IMR-90 (cell line): ENCODE measurements at regions not wholly inside any gene's neighbourhood (a gene's known extent, or its start where the extent isn't known, plus 50 kb on each side); places are given as distances from the start of the nearest gene placed in this dataset.

Source experiments
- CEBPB ChIP-seq: IDR thresholded peaks from 2 replicates; pipeline ENCODE4 v1.6.1; 2012; ENCODE audit warnings: low read depth, low read length, improper control_type of control experiment
- CTCF ChIP-seq: conservative IDR thresholded peaks from 2 replicates; pipeline ENCODE4 v1.5.1; 2012; ENCODE audit warnings: mild to moderate bottlenecking, low read depth, low read length, improper control_type of control experiment
- MAFK ChIP-seq: IDR thresholded peaks from 2 replicates; pipeline ENCODE4 v1.6.1; 2012; ENCODE audit warnings: low read depth, low read length, improper control_type of control experiment
- POLR2A ChIP-seq: IDR thresholded peaks from 2 replicates; pipeline ENCODE4 v1.6.1; 2012; ENCODE audit warnings: mild to moderate bottlenecking, low read depth, low read length
- RAD21 ChIP-seq: IDR thresholded peaks from 2 replicates; pipeline ENCODE4 v1.6.1; 2012; ENCODE audit warnings: low read length, improper control_type of control experiment
- RCOR1 ChIP-seq: IDR thresholded peaks from 2 replicates; pipeline ENCODE4 v1.6.1; 2012; ENCODE audit warnings: mild to moderate bottlenecking, low read length, improper control_type of control experiment; ENCODE audit not compliant: insufficient replicate concordance
- RFX5 ChIP-seq: IDR thresholded peaks from 2 replicates; pipeline ENCODE4 v1.8.0; 2012; ENCODE audit warnings: low read depth, mild to moderate bottlenecking, low read length, moderate library complexity
- SMC3 ChIP-seq: fragments of 150-350 bp; IDR thresholded peaks from 2 replicates; pipeline ENCODE4 v1.6.1; 2016; ENCODE audit warnings: low read depth, mild to moderate bottlenecking, antibody characterized with exemption, low read length, moderate library complexity

GRCh38 chr12:105464406-105464805, 133.9 kb downstream of the C12orf75 start:
- TF ChIP-seq SMC3 = no peak
- no peak for TF ChIP-seq CTCF
- TF ChIP-seq POLR2A = no peak
- TF ChIP-seq RAD21 = no peak
- no peak for TF ChIP-seq RFX5
- TF ChIP-seq RCOR1 = no peak
- TF ChIP-seq CEBPB = no peak
- TF ChIP-seq MAFK = no peak
